ENCODE measurements at regions not wholly inside any gene's neighbourhood (a gene's known extent, or its start where the extent isn't known, plus 50 kb on each side); places are given as distances from the start of the nearest gene placed in this dataset.

- TF ChIP-seq CTCF (IDR thresholded peaks at IDR 0.05): no peak
- no peak for TF ChIP-seq PREB (CRISPR knock-in tag; IDR thresholded peaks at IDR 0.05; ENCODE audit: borderline replicate concordance)
- no peak for TF ChIP-seq PRDM15 (CRISPR knock-in tag; IDR thresholded peaks at IDR 0.05)
- no peak for TF ChIP-seq ZNF317 (CRISPR knock-in tag; IDR thresholded peaks at IDR 0.05; ENCODE audit: borderline replicate concordance, low read depth)
- no peak for TF ChIP-seq KAT7 (CRISPR knock-in tag; IDR thresholded peaks at IDR 0.05; ENCODE audit: borderline replicate concordance)
- TF ChIP-seq NR2C2 (CRISPR knock-in tag; IDR thresholded peaks at IDR 0.05): no peak
These were observed 983.9 kb upstream of the ZNF722 start for GRCh38 chr7:63014792-63015191.

All from WTC11 (cell line).